22Rv1 (cell line): ENCODE measurements at regions not wholly inside any gene's neighbourhood (a gene's known extent, or its start where the extent isn't known, plus 50 kb on each side); places are given as distances from the start of the nearest gene placed in this dataset.

Experiments used
- CTCF ChIP-seq: fragments of 450-650 bp; IDR thresholded peaks from 2 replicates; pipeline ENCODE4 v1.5.1; 2017; ENCODE audit warnings: mild to moderate bottlenecking
- ZFX ChIP-seq: fragments of 450-650 bp; IDR thresholded peaks from 2 replicates; pipeline ENCODE4 v1.6.1; 2017; ENCODE audit warnings: antibody characterized with exemption, borderline replicate concordance

- no peak for TF ChIP-seq CTCF
- TF ChIP-seq ZFX: no peak
Measured at GRCh38 chr5:67639313-67639712, 442.7 kb upstream of the CD180 start.
